ENCODE measurements at regions not wholly inside any gene's neighbourhood (a gene's known extent, or its start where the extent isn't known, plus 50 kb on each side); places are given as distances from the start of the nearest gene placed in this dataset.

DNA sequence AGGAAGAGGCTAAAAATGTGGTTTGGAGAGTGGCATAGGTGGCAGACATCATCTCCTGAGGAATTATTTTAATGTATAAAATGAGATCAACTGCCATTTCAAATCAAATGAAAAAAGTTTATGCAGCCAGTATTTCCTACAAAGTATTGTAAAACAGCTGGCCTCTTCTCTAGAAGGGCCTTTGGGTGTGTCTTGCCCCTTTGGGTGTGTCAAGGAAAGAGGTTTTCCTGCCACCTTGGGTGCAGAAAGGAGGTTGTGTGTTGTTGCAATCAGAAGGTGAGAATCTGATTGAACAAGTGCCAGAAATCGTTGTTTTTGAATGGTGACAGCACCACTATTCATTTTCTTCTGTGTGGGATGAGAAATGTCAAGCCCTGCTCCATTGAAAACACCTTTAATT lies 127.4 kb downstream of the RMI1 start:
- Mint-ChIP-seq H3K4me1 (no peaks in the 10 kb centered on the region), H3K4me3 (no peak overlapping the region), H3K9me3 (peaks cover 13% of the 10 kb centered on the region), H3K36me3 (no peaks in the 10 kb centered on the region), H3K27ac (no peak overlapping the region), H3K27me3 (ENCODE audit: low read depth) (peaks cover 22% of the 10 kb centered on the region)
- DNase-seq (ENCODE audit: low spot score) (no peak), ATAC-seq (no peak)
- ChIA-PET POLR2A (no interaction called here), CTCF (no interaction called here)
- TF ChIP-seq, protein P1, sequence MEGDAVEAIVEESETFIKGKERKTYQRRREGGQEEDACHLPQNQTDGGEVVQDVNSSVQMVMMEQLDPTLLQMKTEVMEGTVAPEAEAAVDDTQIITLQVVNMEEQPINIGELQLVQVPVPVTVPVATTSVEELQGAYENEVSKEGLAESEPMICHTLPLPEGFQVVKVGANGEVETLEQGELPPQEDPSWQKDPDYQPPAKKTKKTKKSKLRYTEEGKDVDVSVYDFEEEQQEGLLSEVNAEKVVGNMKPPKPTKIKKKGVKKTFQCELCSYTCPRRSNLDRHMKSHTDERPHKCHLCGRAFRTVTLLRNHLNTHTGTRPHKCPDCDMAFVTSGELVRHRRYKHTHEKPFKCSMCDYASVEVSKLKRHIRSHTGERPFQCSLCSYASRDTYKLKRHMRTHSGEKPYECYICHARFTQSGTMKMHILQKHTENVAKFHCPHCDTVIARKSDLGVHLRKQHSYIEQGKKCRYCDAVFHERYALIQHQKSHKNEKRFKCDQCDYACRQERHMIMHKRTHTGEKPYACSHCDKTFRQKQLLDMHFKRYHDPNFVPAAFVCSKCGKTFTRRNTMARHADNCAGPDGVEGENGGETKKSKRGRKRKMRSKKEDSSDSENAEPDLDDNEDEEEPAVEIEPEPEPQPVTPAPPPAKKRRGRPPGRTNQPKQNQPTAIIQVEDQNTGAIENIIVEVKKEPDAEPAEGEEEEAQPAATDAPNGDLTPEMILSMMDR (IDR thresholded peaks at IDR 0.05), result no peak
- no peak for TF ChIP-seq ZNF121 (CRISPR knock-in tag; IDR thresholded peaks at IDR 0.05)
- no peak for TF ChIP-seq FOXJ3 (CRISPR knock-in tag; IDR thresholded peaks at IDR 0.05; ENCODE audit: borderline replicate concordance)
- TF ChIP-seq, protein P2, sequence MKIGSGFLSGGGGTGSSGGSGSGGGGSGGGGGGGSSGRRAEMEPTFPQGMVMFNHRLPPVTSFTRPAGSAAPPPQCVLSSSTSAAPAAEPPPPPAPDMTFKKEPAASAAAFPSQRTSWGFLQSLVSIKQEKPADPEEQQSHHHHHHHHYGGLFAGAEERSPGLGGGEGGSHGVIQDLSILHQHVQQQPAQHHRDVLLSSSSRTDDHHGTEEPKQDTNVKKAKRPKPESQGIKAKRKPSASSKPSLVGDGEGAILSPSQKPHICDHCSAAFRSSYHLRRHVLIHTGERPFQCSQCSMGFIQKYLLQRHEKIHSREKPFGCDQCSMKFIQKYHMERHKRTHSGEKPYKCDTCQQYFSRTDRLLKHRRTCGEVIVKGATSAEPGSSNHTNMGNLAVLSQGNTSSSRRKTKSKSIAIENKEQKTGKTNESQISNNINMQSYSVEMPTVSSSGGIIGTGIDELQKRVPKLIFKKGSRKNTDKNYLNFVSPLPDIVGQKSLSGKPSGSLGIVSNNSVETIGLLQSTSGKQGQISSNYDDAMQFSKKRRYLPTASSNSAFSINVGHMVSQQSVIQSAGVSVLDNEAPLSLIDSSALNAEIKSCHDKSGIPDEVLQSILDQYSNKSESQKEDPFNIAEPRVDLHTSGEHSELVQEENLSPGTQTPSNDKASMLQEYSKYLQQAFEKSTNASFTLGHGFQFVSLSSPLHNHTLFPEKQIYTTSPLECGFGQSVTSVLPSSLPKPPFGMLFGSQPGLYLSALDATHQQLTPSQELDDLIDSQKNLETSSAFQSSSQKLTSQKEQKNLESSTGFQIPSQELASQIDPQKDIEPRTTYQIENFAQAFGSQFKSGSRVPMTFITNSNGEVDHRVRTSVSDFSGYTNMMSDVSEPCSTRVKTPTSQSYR (CRISPR knock-in tag; IDR thresholded peaks at IDR 0.05), result no peak
- no peak for TF ChIP-seq SOX15 (CRISPR knock-in tag; IDR thresholded peaks at IDR 0.05)
- TF ChIP-seq JUN (CRISPR knock-in tag; IDR thresholded peaks at IDR 0.05), result no peak
- TF ChIP-seq NR1H2 (CRISPR knock-in tag; IDR thresholded peaks at IDR 0.05), result no peak
- no peak for TF ChIP-seq ZNF219 (CRISPR knock-in tag; IDR thresholded peaks at IDR 0.05; ENCODE audit: borderline replicate concordance)
- TF ChIP-seq, protein P3, sequence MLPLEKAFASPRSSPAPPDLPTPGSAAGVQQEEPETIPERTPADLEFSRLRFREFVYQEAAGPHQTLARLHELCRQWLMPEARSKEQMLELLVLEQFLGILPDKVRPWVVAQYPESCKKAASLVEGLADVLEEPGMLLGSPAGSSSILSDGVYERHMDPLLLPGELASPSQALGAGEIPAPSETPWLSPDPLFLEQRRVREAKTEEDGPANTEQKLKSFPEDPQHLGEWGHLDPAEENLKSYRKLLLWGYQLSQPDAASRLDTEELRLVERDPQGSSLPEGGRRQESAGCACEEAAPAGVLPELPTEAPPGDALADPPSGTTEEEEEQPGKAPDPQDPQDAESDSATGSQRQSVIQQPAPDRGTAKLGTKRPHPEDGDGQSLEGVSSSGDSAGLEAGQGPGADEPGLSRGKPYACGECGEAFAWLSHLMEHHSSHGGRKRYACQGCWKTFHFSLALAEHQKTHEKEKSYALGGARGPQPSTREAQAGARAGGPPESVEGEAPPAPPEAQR (CRISPR knock-in tag; IDR thresholded peaks at IDR 0.05), result no peak
- no peak for TF ChIP-seq SP1 (CRISPR knock-in tag; conservative IDR thresholded peaks at IDR 0.05)
- TF ChIP-seq, protein P4, sequence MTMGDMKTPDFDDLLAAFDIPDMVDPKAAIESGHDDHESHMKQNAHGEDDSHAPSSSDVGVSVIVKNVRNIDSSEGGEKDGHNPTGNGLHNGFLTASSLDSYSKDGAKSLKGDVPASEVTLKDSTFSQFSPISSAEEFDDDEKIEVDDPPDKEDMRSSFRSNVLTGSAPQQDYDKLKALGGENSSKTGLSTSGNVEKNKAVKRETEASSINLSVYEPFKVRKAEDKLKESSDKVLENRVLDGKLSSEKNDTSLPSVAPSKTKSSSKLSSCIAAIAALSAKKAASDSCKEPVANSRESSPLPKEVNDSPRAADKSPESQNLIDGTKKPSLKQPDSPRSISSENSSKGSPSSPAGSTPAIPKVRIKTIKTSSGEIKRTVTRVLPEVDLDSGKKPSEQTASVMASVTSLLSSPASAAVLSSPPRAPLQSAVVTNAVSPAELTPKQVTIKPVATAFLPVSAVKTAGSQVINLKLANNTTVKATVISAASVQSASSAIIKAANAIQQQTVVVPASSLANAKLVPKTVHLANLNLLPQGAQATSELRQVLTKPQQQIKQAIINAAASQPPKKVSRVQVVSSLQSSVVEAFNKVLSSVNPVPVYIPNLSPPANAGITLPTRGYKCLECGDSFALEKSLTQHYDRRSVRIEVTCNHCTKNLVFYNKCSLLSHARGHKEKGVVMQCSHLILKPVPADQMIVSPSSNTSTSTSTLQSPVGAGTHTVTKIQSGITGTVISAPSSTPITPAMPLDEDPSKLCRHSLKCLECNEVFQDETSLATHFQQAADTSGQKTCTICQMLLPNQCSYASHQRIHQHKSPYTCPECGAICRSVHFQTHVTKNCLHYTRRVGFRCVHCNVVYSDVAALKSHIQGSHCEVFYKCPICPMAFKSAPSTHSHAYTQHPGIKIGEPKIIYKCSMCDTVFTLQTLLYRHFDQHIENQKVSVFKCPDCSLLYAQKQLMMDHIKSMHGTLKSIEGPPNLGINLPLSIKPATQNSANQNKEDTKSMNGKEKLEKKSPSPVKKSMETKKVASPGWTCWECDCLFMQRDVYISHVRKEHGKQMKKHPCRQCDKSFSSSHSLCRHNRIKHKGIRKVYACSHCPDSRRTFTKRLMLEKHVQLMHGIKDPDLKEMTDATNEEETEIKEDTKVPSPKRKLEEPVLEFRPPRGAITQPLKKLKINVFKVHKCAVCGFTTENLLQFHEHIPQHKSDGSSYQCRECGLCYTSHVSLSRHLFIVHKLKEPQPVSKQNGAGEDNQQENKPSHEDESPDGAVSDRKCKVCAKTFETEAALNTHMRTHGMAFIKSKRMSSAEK (CRISPR knock-in tag; IDR thresholded peaks at IDR 0.05; ENCODE audit: borderline replicate concordance), result no peak
- no peak for TF ChIP-seq CBFB (CRISPR knock-in tag; IDR thresholded peaks at IDR 0.05; ENCODE audit: low read depth)
- TF ChIP-seq ESRRA (CRISPR knock-in tag; IDR thresholded peaks at IDR 0.05; ENCODE audit: borderline replicate concordance), result no peak
- TF ChIP-seq CREB1 (CRISPR knock-in tag; IDR thresholded peaks at IDR 0.05), result no peak
- TF ChIP-seq, protein P5, sequence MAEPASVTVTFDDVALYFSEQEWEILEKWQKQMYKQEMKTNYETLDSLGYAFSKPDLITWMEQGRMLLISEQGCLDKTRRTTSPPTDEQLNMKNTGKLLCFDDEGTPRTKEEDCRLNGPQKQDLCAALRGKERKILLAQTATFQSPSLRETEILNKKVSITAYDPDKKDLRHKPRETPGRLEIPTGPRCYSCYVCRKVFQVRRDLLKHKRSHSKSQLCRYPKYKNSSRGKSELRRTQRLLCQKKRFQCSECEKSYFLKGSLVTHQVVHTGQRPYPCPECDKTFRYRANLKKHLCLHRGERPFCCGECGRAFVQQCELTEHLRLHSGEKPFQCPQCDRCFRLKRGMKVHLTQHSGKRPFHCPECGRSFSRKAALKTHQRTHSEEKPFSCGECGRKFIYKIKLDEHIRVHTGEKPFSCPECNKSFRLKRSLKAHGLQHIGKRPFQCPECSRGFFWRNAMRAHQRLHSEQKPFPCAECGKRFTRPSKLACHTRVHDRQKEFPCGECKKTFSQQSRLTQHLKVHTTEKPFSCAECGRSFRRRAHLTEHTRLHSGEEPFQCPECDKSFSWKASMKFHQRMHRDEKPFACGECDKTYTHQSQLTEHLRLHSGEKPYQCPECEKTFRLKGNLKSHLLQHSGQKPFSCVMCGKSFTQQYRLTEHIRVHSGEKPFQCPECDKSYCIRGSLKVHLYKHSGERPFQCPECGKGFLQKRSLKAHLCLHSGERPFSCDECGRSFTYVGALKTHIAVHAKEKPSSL (CRISPR knock-in tag; conservative IDR thresholded peaks at IDR 0.05), result no peak
- TF ChIP-seq, protein P6, sequence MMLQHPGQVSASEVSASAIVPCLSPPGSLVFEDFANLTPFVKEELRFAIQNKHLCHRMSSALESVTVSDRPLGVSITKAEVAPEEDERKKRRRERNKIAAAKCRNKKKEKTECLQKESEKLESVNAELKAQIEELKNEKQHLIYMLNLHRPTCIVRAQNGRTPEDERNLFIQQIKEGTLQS (CRISPR knock-in tag; conservative IDR thresholded peaks at IDR 0.05), result no peak
- TF ChIP-seq, protein P7, sequence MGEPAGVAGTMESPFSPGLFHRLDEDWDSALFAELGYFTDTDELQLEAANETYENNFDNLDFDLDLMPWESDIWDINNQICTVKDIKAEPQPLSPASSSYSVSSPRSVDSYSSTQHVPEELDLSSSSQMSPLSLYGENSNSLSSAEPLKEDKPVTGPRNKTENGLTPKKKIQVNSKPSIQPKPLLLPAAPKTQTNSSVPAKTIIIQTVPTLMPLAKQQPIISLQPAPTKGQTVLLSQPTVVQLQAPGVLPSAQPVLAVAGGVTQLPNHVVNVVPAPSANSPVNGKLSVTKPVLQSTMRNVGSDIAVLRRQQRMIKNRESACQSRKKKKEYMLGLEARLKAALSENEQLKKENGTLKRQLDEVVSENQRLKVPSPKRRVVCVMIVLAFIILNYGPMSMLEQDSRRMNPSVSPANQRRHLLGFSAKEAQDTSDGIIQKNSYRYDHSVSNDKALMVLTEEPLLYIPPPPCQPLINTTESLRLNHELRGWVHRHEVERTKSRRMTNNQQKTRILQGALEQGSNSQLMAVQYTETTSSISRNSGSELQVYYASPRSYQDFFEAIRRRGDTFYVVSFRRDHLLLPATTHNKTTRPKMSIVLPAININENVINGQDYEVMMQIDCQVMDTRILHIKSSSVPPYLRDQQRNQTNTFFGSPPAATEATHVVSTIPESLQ (CRISPR knock-in tag; IDR thresholded peaks at IDR 0.05), result no peak
- TF ChIP-seq, protein P8, sequence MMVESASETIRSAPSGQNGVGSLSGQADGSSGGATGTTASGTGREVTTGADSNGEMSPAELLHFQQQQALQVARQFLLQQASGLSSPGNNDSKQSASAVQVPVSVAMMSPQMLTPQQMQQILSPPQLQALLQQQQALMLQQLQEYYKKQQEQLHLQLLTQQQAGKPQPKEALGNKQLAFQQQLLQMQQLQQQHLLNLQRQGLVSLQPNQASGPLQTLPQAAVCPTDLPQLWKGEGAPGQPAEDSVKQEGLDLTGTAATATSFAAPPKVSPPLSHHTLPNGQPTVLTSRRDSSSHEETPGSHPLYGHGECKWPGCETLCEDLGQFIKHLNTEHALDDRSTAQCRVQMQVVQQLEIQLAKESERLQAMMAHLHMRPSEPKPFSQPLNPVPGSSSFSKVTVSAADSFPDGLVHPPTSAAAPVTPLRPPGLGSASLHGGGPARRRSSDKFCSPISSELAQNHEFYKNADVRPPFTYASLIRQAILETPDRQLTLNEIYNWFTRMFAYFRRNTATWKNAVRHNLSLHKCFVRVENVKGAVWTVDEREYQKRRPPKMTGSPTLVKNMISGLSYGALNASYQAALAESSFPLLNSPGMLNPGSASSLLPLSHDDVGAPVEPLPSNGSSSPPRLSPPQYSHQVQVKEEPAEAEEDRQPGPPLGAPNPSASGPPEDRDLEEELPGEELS (CRISPR knock-in tag; IDR thresholded peaks at IDR 0.05), result no peak
- no peak for TF ChIP-seq ZNF138 (CRISPR knock-in tag; conservative IDR thresholded peaks at IDR 0.05)
